GM12878 (cell line): ENCODE measurements at regions not wholly inside any gene's neighbourhood (a gene's known extent, or its start where the extent isn't known, plus 50 kb on each side); places are given as distances from the start of the nearest gene placed in this dataset.

Source experiments
- ATAC-seq: fragments of 200-7000 bp; cut with Tn5 transposase; 3 replicates; pipeline ENCODE4 v1.9.1; 2020; ENCODE audit warnings: mild to moderate bottlenecking, moderate library complexity
- BruUV-seq: library from RNA; stranded (reverse); fragments of 400-500 nt; replicated peaks from 2 replicates; lab custom pipeline; 2021; lab: Mats Ljungman, UMichigan
- CTCF ChIA-PET: fragments of 300-600 bp; sonication (Branson Sonifier 250); formaldehyde crosslinking; extraction: SDS; loops from one replicate; lab custom pipeline; 2021; ENCODE audit warnings: inconsistent platforms; lab: Yijun Ruan, JAX
- POLR2A ChIA-PET: fragments of 350-600 bp; formaldehyde crosslinking; extraction: SDS; loops from one replicate; lab custom pipeline; 2021; ENCODE audit warnings: inconsistent platforms; lab: Charles Lee
- RAD21 ChIA-PET: fragments of 300-600 bp; sonication (Branson Sonifier 250); formaldehyde crosslinking; loops from one replicate; lab custom pipeline; 2023; ENCODE audit warnings: antibody characterized with exemption; ENCODE audit not compliant: unreplicated experiment; lab: Charles Lee
- SMC1A ChIA-PET: fragments of 300-600 bp; sonication (Branson Sonifier 250); formaldehyde crosslinking; loops from one replicate; lab custom pipeline; 2023; ENCODE audit not compliant: unreplicated experiment, uncharacterized antibody; lab: Charles Lee
- DNase-seq: peaks from one replicate; pipeline ENCODE4 v3.0.0-alpha.2; 2011; ENCODE audit warnings: low read depth, low spot score
- FAIRE-seq: peaks from 3 replicates; lab custom pipeline; 2011; peaks lifted over from hg19 to GRCh38; lab: Jason Lieb, UNC
- H2AFZ ChIP-seq: 2 replicates; pipeline ENCODE4 v1.6.0; 2011; ENCODE audit warnings: low read depth, low read length, control low read depth; ENCODE audit not compliant: control insufficient read depth
- H3K27ac ChIP-seq: 2 replicates; pipeline ENCODE4 v1.5.1; 2011; ENCODE audit warnings: control low read depth; ENCODE audit not compliant: control insufficient read depth, insufficient read depth
- H3K27me3 ChIP-seq, 2 experiments: replicated peaks in 1 of 2; 2 replicates each; pipeline versions ENCODE4 v1.6.0 to v1.6.1; 2011; ENCODE audit warnings: low read length in 1 of 2; ENCODE audit not compliant: control insufficient read depth in 2 of 2, insufficient read depth in 2 of 2
- H3K36me3 ChIP-seq, 2 experiments: 2 replicates each; pipeline ENCODE4 v1.5.1; 2011; ENCODE audit warnings: low read length in 1 of 2; ENCODE audit not compliant: control insufficient read depth in 2 of 2, insufficient read depth in 2 of 2
- H3K4me1 ChIP-seq: 2 replicates; pipeline ENCODE4 v1.6.1; 2011; ENCODE audit warnings: mild to moderate bottlenecking, low read length, moderate library complexity, mixed read lengths; ENCODE audit not compliant: control insufficient read depth, insufficient read depth
- H3K4me2 ChIP-seq: 2 replicates; pipeline ENCODE4 v1.6.0; 2011; ENCODE audit warnings: control low read depth; ENCODE audit not compliant: control insufficient read depth, insufficient read depth
- H3K4me3 ChIP-seq: fragments of 200-600 bp; sonication (generic); 2 replicates; pipeline ENCODE4 v1.5.1; 2016
- H3K79me2 ChIP-seq: 2 replicates; pipeline ENCODE4 v1.6.0; 2011; ENCODE audit warnings: low read length; ENCODE audit not compliant: control insufficient read depth, insufficient read depth
- H3K9ac ChIP-seq: 2 replicates; pipeline ENCODE4 v1.8.0; 2011; ENCODE audit warnings: low read length, control low read depth, mixed read lengths; ENCODE audit not compliant: control insufficient read depth, insufficient read depth
- H3K9me3 ChIP-seq: replicated peaks from 3 replicates; pipeline ENCODE4 v1.5.1; 2011; ENCODE audit warnings: mild to moderate bottlenecking, low read length; ENCODE audit not compliant: control insufficient read depth, insufficient read depth
- H4K20me1 ChIP-seq: 2 replicates; pipeline ENCODE4 v1.6.0; 2011; ENCODE audit not compliant: control insufficient read depth, insufficient read depth
- CHD1 ChIP-seq: IDR thresholded peaks from 2 replicates; pipeline ENCODE4 v1.6.1; 2012; ENCODE audit warnings: low read depth, low read length, improper control_type of control experiment
- RAD21 ChIP-seq: IDR thresholded peaks from 2 replicates; pipeline ENCODE4 v1.6.1; 2011; ENCODE audit warnings: mild to moderate bottlenecking, low read depth, low read length, moderate library complexity; ENCODE audit not compliant: insufficient read depth
- SMC3 ChIP-seq: IDR thresholded peaks from 2 replicates; pipeline ENCODE4 v1.6.1; 2011; ENCODE audit warnings: low read length, improper control_type of control experiment, borderline replicate concordance
- YY1 ChIP-seq: IDR thresholded peaks from 2 replicates; pipeline ENCODE4 v1.6.1; 2011; ENCODE audit warnings: low read depth, mild to moderate bottlenecking, low read length
- ZNF622 ChIP-seq: fragments of 450-650 bp; IDR thresholded peaks from 2 replicates; pipeline ENCODE4 v1.6.1; 2017; ENCODE audit warnings: mild to moderate bottlenecking, inconsistent platforms
- WGBS: methylation state at CpG from one replicate; pipeline ENCODE4 v1.1.6; 2016; ENCODE audit warnings: low lambda C conversion rate; ENCODE audit not compliant: insufficient replicate concordance, insufficient coverage; ENCODE audit errors: missing lambda C conversion rate; 5-methylcytosine and 5-hydroxymethylcytosine counted together
- in situ Hi-C: fragments of 300-500 bp; cut with MboI; formaldehyde crosslinking; loops from 9 replicates; pipeline ENCODE4 v1.14.3; 2018; ENCODE audit warnings: mixed read lengths
- intact Hi-C: fragments of 100-400 bp; cut with micrococcal nuclease; formaldehyde crosslinking; loops from one replicate; pipeline ENCODE4 v1.14.2; 2022; ENCODE audit not compliant: unreplicated experiment
- TF ChIP-seq, protein P1 (sequence below), 3 experiments: IDR thresholded peaks in 2 of 3; conservative IDR thresholded peaks in 1 of 3; 2 replicates each; pipeline ENCODE4 v1.5.1; 2011; ENCODE audit warnings: low read depth in 3 of 3, low read length in 3 of 3, mild to moderate bottlenecking in 3 of 3, control low read depth in 2 of 3, moderate library complexity in 2 of 3, inconsistent platforms in 1 of 3, mixed read lengths in 1 of 3; ENCODE audit not compliant: control insufficient read depth in 2 of 3, insufficient read depth in 1 of 3; ENCODE audit errors: extremely low read depth in 1 of 3
- TF ChIP-seq, protein P2 (sequence below): fragments of 450-650 bp; IDR thresholded peaks from 2 replicates; pipeline ENCODE4 v1.6.1; 2016; ENCODE audit warnings: mild to moderate bottlenecking
- TF ChIP-seq, protein P3 (sequence below): IDR thresholded peaks from 2 replicates; pipeline ENCODE4 v1.6.1; 2011; ENCODE audit warnings: mild to moderate bottlenecking, low read depth, low read length, moderate library complexity; ENCODE audit not compliant: insufficient replicate concordance

- ChIA-PET CTCF (interaction anchor here (0.9 to 4.7 kb wide), 19 partner anchors 10 to 260 kb away, joined by 3 to 32 read pairs (median 4); no protein-coding TSS in a partner anchor), RAD21 (interaction anchor here (1.1 to 3.2 kb wide), 6 partner anchors 61 to 219 kb away, joined by 3 to 20 read pairs (median 4); no protein-coding TSS in a partner anchor), SMC1A (interaction anchor here (1.2 to 2.3 kb wide), 5 partner anchors 61 to 249 kb away, joined by 3 to 12 read pairs (median 4); no protein-coding TSS in a partner anchor), POLR2A (no interaction called here)
- H4K20me1 ChIP-seq = no peaks in the 10 kb centered on the region
- H3K4me1 ChIP-seq = no peaks in the 10 kb centered on the region
- H3K9me3 ChIP-seq = no peaks in the 10 kb centered on the region
- no peaks in the 10 kb centered on the region for H3K36me3 ChIP-seq
- peak; percentile 98 for ATAC-seq
- H2AFZ ChIP-seq = no peak overlapping the region
- H3K27me3 ChIP-seq = no peaks in the 10 kb centered on the region
- in situ Hi-C loops (no loop called here), intact Hi-C loops (loop anchor here (2.0 kb wide), 1 partner anchor 60 kb away; no protein-coding TSS in a partner anchor)
- DNase-seq = no peak
- BruUV-seq = no TSS peak
- no peak overlapping the region for H3K27ac ChIP-seq
- no peak for FAIRE-seq
- no peak overlapping the region for H3K4me3 ChIP-seq
- H3K4me2 ChIP-seq = no peak overlapping the region
- TF ChIP-seq SMC3 (peak; percentile 55; the same call in 1 of the 2 replicates), ZNF622 (no peak), YY1 (peak; percentile 61), RAD21 (peak; percentile 54), CHD1 (no peak)
- TF ChIP-seq, protein P1, sequence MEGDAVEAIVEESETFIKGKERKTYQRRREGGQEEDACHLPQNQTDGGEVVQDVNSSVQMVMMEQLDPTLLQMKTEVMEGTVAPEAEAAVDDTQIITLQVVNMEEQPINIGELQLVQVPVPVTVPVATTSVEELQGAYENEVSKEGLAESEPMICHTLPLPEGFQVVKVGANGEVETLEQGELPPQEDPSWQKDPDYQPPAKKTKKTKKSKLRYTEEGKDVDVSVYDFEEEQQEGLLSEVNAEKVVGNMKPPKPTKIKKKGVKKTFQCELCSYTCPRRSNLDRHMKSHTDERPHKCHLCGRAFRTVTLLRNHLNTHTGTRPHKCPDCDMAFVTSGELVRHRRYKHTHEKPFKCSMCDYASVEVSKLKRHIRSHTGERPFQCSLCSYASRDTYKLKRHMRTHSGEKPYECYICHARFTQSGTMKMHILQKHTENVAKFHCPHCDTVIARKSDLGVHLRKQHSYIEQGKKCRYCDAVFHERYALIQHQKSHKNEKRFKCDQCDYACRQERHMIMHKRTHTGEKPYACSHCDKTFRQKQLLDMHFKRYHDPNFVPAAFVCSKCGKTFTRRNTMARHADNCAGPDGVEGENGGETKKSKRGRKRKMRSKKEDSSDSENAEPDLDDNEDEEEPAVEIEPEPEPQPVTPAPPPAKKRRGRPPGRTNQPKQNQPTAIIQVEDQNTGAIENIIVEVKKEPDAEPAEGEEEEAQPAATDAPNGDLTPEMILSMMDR (IDR thresholded peaks at IDR 0.05 in 2 of 3, conservative IDR thresholded peaks at IDR 0.05 in 1 of 3; ENCODE audit: control insufficient read depth in 2 of 3, extremely low read depth in 1 of 3, insufficient read depth in 1 of 3, low read depth in 3 of 3, low read length in 3 of 3) = peak; percentile 55 to 84 (median 63)
- TF ChIP-seq, protein P2, sequence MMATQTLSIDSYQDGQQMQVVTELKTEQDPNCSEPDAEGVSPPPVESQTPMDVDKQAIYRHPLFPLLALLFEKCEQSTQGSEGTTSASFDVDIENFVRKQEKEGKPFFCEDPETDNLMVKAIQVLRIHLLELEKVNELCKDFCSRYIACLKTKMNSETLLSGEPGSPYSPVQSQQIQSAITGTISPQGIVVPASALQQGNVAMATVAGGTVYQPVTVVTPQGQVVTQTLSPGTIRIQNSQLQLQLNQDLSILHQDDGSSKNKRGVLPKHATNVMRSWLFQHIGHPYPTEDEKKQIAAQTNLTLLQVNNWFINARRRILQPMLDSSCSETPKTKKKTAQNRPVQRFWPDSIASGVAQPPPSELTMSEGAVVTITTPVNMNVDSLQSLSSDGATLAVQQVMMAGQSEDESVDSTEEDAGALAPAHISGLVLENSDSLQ = peak; percentile 20; the same call in 1 of the 2 replicates
- TF ChIP-seq, protein P3, sequence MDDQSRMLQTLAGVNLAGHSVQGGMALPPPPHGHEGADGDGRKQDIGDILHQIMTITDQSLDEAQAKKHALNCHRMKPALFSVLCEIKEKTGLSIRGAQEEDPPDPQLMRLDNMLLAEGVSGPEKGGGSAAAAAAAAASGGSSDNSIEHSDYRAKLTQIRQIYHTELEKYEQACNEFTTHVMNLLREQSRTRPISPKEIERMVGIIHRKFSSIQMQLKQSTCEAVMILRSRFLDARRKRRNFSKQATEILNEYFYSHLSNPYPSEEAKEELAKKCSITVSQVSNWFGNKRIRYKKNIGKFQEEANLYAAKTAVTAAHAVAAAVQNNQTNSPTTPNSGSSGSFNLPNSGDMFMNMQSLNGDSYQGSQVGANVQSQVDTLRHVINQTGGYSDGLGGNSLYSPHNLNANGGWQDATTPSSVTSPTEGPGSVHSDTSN = peak; percentile 21
- 19% methylated on average over 12 of the region's 12 CpGs for WGBS
- no peak overlapping the region for H3K9ac ChIP-seq
- no peaks in the 10 kb centered on the region for H3K79me2 ChIP-seq
Measured at GRCh38 chr2:216283038-216283900, 89.0 kb downstream of the MARCHF4 start.
